Endothelial cell (in vitro differentiated cells): ENCODE measurements at regions not wholly inside any gene's neighbourhood (a gene's known extent, or its start where the extent isn't known, plus 50 kb on each side); places are given as distances from the start of the nearest gene placed in this dataset.
"Not testable (repeated sequence)": the region's sequence is repeated elsewhere in the genome, so short reads cannot be mapped to it uniquely, and the experiment has no call there.

Experiments used
- DNase-seq: peaks from one replicate; pipeline ENCODE4 v3.0.0; 2021; ENCODE audit warnings: low spot score
- H3K27ac Mint-ChIP-seq: one replicate; pipeline ENCODE4 v1.8.0; 2021; ENCODE audit warnings: mixed read lengths, inconsistent platforms; ENCODE audit not compliant: unreplicated experiment
- H3K27me3 Mint-ChIP-seq: one replicate; pipeline ENCODE4 v1.8.0; 2021; ENCODE audit warnings: mild to moderate bottlenecking, moderate library complexity, mixed read lengths, inconsistent platforms; ENCODE audit not compliant: unreplicated experiment
- H3K36me3 Mint-ChIP-seq: one replicate; pipeline ENCODE4 v1.8.0; 2021; ENCODE audit warnings: mild to moderate bottlenecking, low read depth, mixed read lengths, inconsistent platforms; ENCODE audit not compliant: unreplicated experiment
- H3K4me1 Mint-ChIP-seq: one replicate; pipeline ENCODE4 v1.8.0; 2021; ENCODE audit warnings: mild to moderate bottlenecking, mixed read lengths, inconsistent platforms; ENCODE audit not compliant: unreplicated experiment
- H3K4me3 Mint-ChIP-seq: one replicate; pipeline ENCODE4 v1.8.0; 2021; ENCODE audit warnings: mild to moderate bottlenecking, mixed read lengths, inconsistent platforms; ENCODE audit not compliant: unreplicated experiment
- H3K9me3 Mint-ChIP-seq: one replicate; pipeline ENCODE4 v1.8.0; 2021; ENCODE audit warnings: mixed read lengths, inconsistent platforms; ENCODE audit not compliant: unreplicated experiment
- CTCF ChIP-seq: fragments of 200-600 bp; sonication (generic); IDR thresholded peaks from one replicate; pipeline ENCODE4 v1.5.0; 2021; ENCODE audit warnings: antibody characterized with exemption; ENCODE audit not compliant: unreplicated experiment

- H3K27ac Mint-ChIP-seq, result no peak overlapping the region
- no peaks in the 10 kb centered on the region for H3K4me1 Mint-ChIP-seq
- no peak for TF ChIP-seq CTCF
- H3K36me3 Mint-ChIP-seq, result no peaks in the 10 kb centered on the region
- H3K9me3 Mint-ChIP-seq, result no peaks in the 10 kb centered on the region
- no peak overlapping the region for H3K4me3 Mint-ChIP-seq
- no peaks in the 10 kb centered on the region for H3K27me3 Mint-ChIP-seq
- no peak for DNase-seq
Measured at GRCh38 chr13:43946281-43946680, 66.6 kb downstream of the LACC1 start.

GRCh38 chr13:43947897-43948458 is 68.3 kb downstream of the LACC1 start:
- Mint-ChIP-seq H3K36me3 (no peaks in the 10 kb centered on the region), H3K9me3 (no peaks in the 10 kb centered on the region), H3K27me3 (no peaks in the 10 kb centered on the region), H3K27ac (no peak overlapping the region), H3K4me3 (no peak overlapping the region), H3K4me1 (no peaks in the 10 kb centered on the region)
- DNase-seq, result no peak
- no peak for TF ChIP-seq CTCF

DNA sequence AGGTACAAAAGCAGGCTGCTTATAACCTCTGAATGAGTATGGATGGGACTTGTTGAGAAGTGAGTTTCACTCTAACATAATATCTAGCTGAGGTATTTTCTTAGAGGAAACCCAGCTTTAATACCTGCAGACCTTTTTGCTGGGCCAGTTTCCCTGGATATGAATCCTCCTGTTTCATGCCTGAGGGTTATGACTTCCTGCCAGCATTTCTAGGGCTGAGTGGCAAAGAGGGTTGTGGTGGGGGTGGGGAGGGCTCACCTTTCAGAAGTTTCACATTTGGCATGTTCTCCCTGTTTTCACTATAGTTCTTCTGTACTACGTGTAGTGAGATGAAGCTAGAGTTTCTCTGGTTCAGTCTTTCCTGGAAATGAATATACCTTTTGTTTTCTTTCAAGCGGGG is 73.7 kb downstream of the LACC1 start:
- H3K4me1 Mint-ChIP-seq, result no peaks in the 10 kb centered on the region
- H3K9me3 Mint-ChIP-seq, result no peaks in the 10 kb centered on the region
- H3K27me3 Mint-ChIP-seq, result no peaks in the 10 kb centered on the region
- no peaks in the 10 kb centered on the region for H3K36me3 Mint-ChIP-seq
- DNase-seq, result no peak
- H3K27ac Mint-ChIP-seq, result no peak overlapping the region
- TF ChIP-seq CTCF, result no peak
- H3K4me3 Mint-ChIP-seq, result no peak overlapping the region

DNA sequence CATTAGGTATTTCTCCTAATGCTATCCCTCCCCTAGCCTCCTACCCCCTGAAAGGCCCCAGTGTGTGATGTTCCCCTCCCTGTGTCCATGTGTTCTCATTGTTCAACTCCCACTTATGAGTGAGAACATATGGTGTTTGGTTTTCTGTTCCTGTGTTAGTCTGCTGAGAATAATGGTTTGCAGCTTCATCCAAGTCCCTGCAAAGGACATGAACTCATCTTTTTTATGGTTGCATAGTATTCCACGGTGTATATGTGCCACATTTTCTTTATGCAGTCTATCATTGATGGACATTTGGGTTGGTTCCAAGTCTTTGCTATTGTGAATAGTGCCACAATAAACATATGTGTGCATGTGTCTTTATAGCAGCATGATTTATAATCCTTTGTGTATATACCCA is 77.3 kb downstream of the LACC1 start:
- not testable (repeated sequence) for H3K9me3 Mint-ChIP-seq, H3K27ac Mint-ChIP-seq, H3K4me3 Mint-ChIP-seq, H3K36me3 Mint-ChIP-seq, DNase-seq, H3K27me3 Mint-ChIP-seq, H3K4me1 Mint-ChIP-seq

DNA sequence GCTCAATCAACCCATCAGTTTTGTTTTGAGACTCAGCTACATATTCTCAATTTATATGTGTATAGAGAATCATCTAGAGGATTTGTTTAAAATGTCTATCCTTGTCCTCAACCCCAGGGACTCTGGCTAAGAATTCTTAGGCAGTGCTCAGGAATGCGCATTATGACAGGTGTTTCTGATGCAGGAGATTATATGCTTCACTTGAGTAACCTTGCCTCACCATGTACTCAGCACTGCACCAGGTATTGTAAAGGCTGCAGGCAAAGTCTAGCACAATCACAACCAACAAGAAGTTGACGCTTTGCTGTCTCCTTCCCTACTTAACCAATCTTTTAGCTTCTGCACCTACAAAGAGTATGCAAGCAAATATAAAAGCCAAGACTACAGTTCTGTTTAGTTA is 79.6 kb downstream of the LACC1 start:
- Mint-ChIP-seq H3K27ac (no peak overlapping the region), H3K4me3 (no peak overlapping the region), H3K9me3 (no peaks in the 10 kb centered on the region), H3K27me3 (no peaks in the 10 kb centered on the region), H3K36me3 (no peaks in the 10 kb centered on the region), H3K4me1 (no peaks in the 10 kb centered on the region)
- no peak for TF ChIP-seq CTCF
- no peak for DNase-seq
